ENCODE measurements at regions not wholly inside any gene's neighbourhood (a gene's known extent, or its start where the extent isn't known, plus 50 kb on each side); places are given as distances from the start of the nearest gene placed in this dataset.

DNA sequence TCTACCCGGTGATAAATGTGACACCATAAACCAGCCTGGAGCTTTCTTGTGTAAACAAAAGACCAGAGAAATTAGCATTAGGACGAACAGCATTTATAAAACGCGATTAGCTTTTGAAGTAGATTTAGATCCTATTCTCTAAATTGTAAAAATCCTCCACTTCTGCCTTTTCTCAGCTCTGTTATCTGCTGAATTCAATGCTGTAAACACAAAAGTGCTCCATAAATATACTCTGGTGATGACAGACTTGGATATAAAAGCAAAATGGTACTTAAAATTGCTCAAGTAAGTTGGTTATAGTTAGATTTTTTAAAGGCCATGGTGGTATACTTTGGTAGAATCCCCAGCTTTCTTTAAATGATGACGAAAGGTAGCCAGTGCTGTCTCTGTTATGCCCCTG, 114.6 kb upstream of the RMST start:
- Histone ChIP-seq H3K9me3 (ENCODE audit: control insufficient read depth in 2 of 2, low read length in 2 of 2) (no peaks in the 10 kb centered on the region), H3K4me3 (ENCODE audit: low read depth, low read length) (no peak overlapping the region), H3K27ac (ENCODE audit: insufficient read depth, low read length, poor library complexity, severe bottlenecking) (no peak overlapping the region), H3K4me1 (ENCODE audit: control insufficient read depth, insufficient read depth, low read length, poor library complexity, severe bottlenecking) (no peaks in the 10 kb centered on the region), H3K36me3 (ENCODE audit: control insufficient read depth, insufficient read depth, low read length) (no peaks in the 10 kb centered on the region), H3K27me3 (ENCODE audit: control insufficient read depth, insufficient read depth, low read length) (no peaks in the 10 kb centered on the region)
- no peaks in the 10 kb centered on the region for H3K27me3 Mint-ChIP-seq
- H3K4me3 Mint-ChIP-seq, result no peak overlapping the region
- H3K4me1 Mint-ChIP-seq, result no peaks in the 10 kb centered on the region
- H3K27ac Mint-ChIP-seq, result no peak overlapping the region
- DNase-seq (no peak), ATAC-seq (ENCODE audit: low read depth in 2 of 2) (no peak)
- H3K9me3 Mint-ChIP-seq, result peaks cover 0 to 2% (median 0%) of the 10 kb centered on the region in 7 donors
- no peaks in the 10 kb centered on the region for H3K36me3 Mint-ChIP-seq

DNA sequence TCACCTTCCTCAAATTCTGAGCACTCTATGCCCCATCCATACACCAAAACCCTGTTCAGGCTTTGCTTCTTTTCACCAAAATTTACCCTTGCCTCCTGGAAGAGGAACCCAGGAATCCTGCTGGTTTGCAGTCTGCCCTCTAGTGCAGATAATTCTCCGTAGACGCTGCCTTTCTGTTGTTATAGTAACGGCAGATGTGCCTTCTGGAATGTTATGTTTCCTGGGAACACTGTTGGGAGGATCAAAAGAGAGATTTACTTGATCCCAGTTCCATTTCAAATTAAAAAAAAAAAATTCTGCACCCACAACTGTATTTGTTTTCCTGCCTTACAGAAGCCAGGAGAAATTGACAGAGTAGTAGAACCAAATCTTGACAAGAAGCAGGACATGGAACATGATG, 104.2 kb upstream of the RMST start:
- H3K36me3 ChIP-seq (ENCODE audit: control insufficient read depth, insufficient read depth, low read length), result no peaks in the 10 kb centered on the region
- Mint-ChIP-seq H3K4me3 (no peak overlapping the region), H3K27me3 (no peaks in the 10 kb centered on the region), H3K27ac (no peak overlapping the region), H3K9me3 (peaks cover 0 to 7% (median 0%) of the 10 kb centered on the region in 7 donors), H3K4me1 (no peaks in the 10 kb centered on the region), H3K36me3 (no peaks in the 10 kb centered on the region)
- no peak for ATAC-seq (ENCODE audit: low read depth in 2 of 2)
- H3K9me3 ChIP-seq (ENCODE audit: control insufficient read depth in 2 of 2, low read length in 2 of 2), result no peaks in the 10 kb centered on the region
- H3K4me1 ChIP-seq (ENCODE audit: control insufficient read depth, insufficient read depth, low read length, poor library complexity, severe bottlenecking), result no peaks in the 10 kb centered on the region
- H3K27me3 ChIP-seq (ENCODE audit: control insufficient read depth, insufficient read depth, low read length), result no peaks in the 10 kb centered on the region
- H3K4me3 ChIP-seq (ENCODE audit: low read depth, low read length), result no peak overlapping the region
- DNase-seq, result no peak
- H3K27ac ChIP-seq (ENCODE audit: insufficient read depth, low read length, poor library complexity, severe bottlenecking), result no peak overlapping the region

DNA sequence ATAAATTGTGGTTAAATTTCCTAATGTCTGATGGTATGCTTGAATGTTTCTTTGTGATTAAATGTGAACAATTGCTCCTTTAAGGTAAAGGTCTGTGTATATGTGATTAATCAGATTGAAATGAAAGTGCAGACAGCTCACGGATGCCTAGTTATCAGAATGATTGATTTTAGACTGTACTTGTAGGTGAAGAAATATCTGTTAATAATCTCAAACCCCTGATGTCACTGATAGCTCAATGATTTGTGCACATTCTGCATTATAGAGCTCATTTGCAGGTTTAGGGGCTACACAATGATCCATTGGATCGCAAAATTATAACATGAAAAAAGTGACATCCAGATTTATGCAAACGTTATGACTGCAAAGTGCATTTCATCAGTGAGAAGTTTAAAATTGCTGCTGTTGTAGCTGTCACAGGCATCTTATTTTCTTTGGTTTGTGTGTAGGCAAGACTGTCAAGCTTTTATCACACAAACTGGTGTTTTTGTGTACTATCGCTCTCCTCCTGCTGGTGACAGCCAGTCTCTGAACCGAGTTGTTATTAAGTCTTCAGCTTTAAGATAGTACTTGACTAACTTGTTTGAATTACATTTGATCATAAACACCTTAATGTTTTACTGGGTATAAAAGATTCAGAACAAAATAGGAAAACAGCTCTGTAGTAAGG, 103.4 kb upstream of the RMST start:
- peaks cover 0 to 5% (median 0%) of the 10 kb centered on the region in 7 donors for H3K9me3 Mint-ChIP-seq
- ATAC-seq (ENCODE audit: low read depth in 2 of 2) (no peak), DNase-seq (no peak)
- H3K4me1 Mint-ChIP-seq, result no peaks in the 10 kb centered on the region
- no peaks in the 10 kb centered on the region for H3K36me3 ChIP-seq (ENCODE audit: control insufficient read depth, insufficient read depth, low read length)
- no peak overlapping the region for H3K27ac Mint-ChIP-seq
- H3K4me1 ChIP-seq (ENCODE audit: control insufficient read depth, insufficient read depth, low read length, poor library complexity, severe bottlenecking), result no peaks in the 10 kb centered on the region
- H3K4me3 ChIP-seq (ENCODE audit: low read depth, low read length), result no peak overlapping the region
- no peaks in the 10 kb centered on the region for H3K36me3 Mint-ChIP-seq
- H3K27me3 ChIP-seq (ENCODE audit: control insufficient read depth, insufficient read depth, low read length), result no peaks in the 10 kb centered on the region
- no peaks in the 10 kb centered on the region for H3K27me3 Mint-ChIP-seq
- no peak overlapping the region for H3K4me3 Mint-ChIP-seq
- H3K9me3 ChIP-seq (ENCODE audit: control insufficient read depth in 2 of 2, low read length in 2 of 2), result no peaks in the 10 kb centered on the region
- no peak overlapping the region for H3K27ac ChIP-seq (ENCODE audit: insufficient read depth, low read length, poor library complexity, severe bottlenecking)

DNA sequence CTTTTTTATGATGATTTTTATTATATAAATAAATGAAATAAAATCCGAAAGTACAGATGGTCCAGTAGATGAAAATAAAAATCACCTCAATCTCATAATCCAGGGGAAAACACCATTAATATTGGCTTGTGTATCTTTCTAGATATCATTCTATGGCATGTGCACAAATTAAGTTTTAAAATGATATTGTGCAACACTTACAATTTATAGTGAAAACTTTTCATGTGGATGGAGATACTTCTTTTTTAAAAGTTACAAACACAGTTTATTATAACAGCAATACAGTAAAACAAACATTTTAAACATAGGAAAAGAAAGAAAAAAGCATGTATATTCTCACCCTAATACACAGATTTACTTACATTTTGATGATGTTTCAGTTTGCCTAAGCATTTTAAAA, 98.9 kb upstream of the RMST start:
- H3K27me3 ChIP-seq (ENCODE audit: control insufficient read depth, insufficient read depth, low read length), result no peaks in the 10 kb centered on the region
- Mint-ChIP-seq H3K36me3 (no peaks in the 10 kb centered on the region), H3K4me1 (no peaks in the 10 kb centered on the region), H3K9me3 (no peaks in the 10 kb centered on the region), H3K4me3 (no peak overlapping the region), H3K27ac (no peak overlapping the region), H3K27me3 (peaks cover 8% of the 10 kb centered on the region)
- DNase-seq (no peak), ATAC-seq (ENCODE audit: low read depth in 2 of 2) (no peak)
- no peaks in the 10 kb centered on the region for H3K9me3 ChIP-seq (ENCODE audit: control insufficient read depth in 2 of 2, low read length in 2 of 2)
- H3K36me3 ChIP-seq (ENCODE audit: control insufficient read depth, insufficient read depth, low read length), result no peaks in the 10 kb centered on the region
- H3K27ac ChIP-seq (ENCODE audit: insufficient read depth, low read length, poor library complexity, severe bottlenecking), result no peak overlapping the region
- no peaks in the 10 kb centered on the region for H3K4me1 ChIP-seq (ENCODE audit: control insufficient read depth, insufficient read depth, low read length, poor library complexity, severe bottlenecking)
- H3K4me3 ChIP-seq (ENCODE audit: low read depth, low read length), result no peak overlapping the region

DNA sequence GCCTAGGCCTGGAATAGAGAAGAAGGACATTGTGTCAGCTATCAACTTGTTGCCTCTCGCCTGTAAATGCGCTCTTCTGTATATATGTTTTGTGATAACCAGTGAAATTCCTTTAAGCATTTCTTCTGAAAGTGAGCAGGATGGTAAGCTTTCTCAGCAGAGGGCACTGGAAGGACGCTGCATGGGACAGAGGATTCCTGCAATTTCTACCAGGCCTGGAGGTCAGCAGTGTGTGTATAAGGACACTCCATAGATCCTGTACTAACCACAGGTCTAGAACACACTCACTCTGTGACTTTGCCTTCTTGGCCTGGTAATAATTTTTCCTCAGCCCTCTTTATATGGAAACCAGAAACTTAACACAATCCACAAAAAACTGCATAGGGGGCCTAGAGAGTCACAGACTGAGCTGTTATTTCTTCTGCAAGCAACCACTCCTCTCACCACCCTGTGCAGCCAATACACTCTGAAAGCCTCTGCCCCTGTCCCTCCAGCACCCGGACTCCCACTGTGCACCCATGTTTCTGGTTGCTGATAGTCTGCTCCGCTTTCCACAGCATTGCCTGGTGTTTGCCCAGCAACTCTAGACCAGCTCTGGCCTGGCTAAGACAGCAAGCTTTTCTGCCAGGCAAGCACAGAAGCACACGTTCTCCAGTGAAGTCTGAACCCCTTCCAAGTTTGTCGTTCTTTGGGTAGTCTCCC, 94.0 kb upstream of the RMST start:
- H3K4me3 Mint-ChIP-seq, result no peak overlapping the region
- H3K36me3 Mint-ChIP-seq, result no peaks in the 10 kb centered on the region
- H3K27ac Mint-ChIP-seq, result no peak overlapping the region
- ATAC-seq (ENCODE audit: low read depth in 2 of 2) (no peak), DNase-seq (no peak)
- no peaks in the 10 kb centered on the region for H3K4me1 Mint-ChIP-seq
- Histone ChIP-seq H3K27ac (ENCODE audit: insufficient read depth, low read length, poor library complexity, severe bottlenecking) (no peak overlapping the region), H3K4me1 (ENCODE audit: control insufficient read depth, insufficient read depth, low read length, poor library complexity, severe bottlenecking) (no peaks in the 10 kb centered on the region), H3K36me3 (ENCODE audit: control insufficient read depth, insufficient read depth, low read length) (no peaks in the 10 kb centered on the region), H3K27me3 (ENCODE audit: control insufficient read depth, insufficient read depth, low read length) (no peaks in the 10 kb centered on the region), H3K4me3 (ENCODE audit: low read depth, low read length) (no peak overlapping the region), H3K9me3 (ENCODE audit: control insufficient read depth in 2 of 2, low read length in 2 of 2) (no peaks in the 10 kb centered on the region)
- peaks cover 0 to 2% (median 0%) of the 10 kb centered on the region in 7 donors for H3K9me3 Mint-ChIP-seq
- peaks cover 9% of the 10 kb centered on the region for H3K27me3 Mint-ChIP-seq

DNA sequence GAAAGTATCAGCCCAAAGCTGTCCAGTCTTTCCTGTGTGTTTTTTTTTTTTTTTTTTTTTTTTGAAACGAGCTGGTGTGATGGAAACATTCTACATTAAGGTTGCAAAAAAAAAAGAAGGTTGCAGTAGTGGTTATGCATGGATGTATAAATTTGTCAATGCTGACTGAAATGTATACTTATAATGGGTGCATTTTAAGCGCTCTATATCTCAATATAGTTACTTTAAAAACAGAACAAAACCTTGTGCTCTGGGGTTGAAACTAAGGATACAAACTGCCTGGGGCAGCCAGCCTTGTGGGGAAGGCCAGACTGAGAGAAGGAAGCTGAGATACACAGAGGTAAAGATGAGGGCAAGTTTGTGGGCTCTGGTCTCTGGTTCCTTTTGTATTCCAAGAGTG, 87.3 kb upstream of the RMST start:
- Histone ChIP-seq H3K4me3 (ENCODE audit: low read depth, low read length) (no peak overlapping the region), H3K36me3 (ENCODE audit: control insufficient read depth, insufficient read depth, low read length) (no peaks in the 10 kb centered on the region), H3K27me3 (ENCODE audit: control insufficient read depth, insufficient read depth, low read length) (no peaks in the 10 kb centered on the region), H3K9me3 (ENCODE audit: control insufficient read depth in 2 of 2, low read length in 2 of 2) (no peaks in the 10 kb centered on the region), H3K27ac (ENCODE audit: insufficient read depth, low read length, poor library complexity, severe bottlenecking) (no peak overlapping the region), H3K4me1 (ENCODE audit: control insufficient read depth, insufficient read depth, low read length, poor library complexity, severe bottlenecking) (no peaks in the 10 kb centered on the region)
- no peak overlapping the region for H3K4me3 Mint-ChIP-seq
- no peaks in the 10 kb centered on the region for H3K4me1 Mint-ChIP-seq
- DNase-seq (no peak), ATAC-seq (ENCODE audit: low read depth in 2 of 2) (no peak)
- H3K9me3 Mint-ChIP-seq, result peaks cover 0 to 4% (median 1%) of the 10 kb centered on the region in 7 donors
- no peaks in the 10 kb centered on the region for H3K27me3 Mint-ChIP-seq
- no peaks in the 10 kb centered on the region for H3K36me3 Mint-ChIP-seq
- H3K27ac Mint-ChIP-seq, result no peak overlapping the region

DNA sequence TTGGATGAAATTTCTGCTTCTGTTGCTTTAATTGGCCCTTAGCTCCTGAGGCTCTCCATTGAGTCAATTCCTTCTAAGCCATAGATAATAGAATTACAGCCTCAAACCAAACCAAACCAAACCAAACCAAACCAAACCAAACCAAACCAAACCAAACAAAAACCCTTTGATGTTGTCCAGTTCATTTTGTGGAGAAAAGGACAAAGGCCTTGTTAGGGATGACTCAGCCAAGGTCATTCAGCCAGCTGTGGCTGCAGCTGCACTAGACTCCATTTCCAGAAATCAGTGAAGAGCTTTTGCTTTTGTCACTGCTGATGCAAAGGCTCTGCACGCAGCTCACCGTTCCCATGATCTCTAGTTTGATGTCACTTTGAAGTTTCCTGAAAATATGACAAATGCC, 82.2 kb upstream of the RMST start:
- Histone ChIP-seq H3K27me3 (ENCODE audit: control insufficient read depth, insufficient read depth, low read length) (no peaks in the 10 kb centered on the region), H3K27ac (ENCODE audit: insufficient read depth, low read length, poor library complexity, severe bottlenecking) (no peak overlapping the region), H3K4me1 (ENCODE audit: control insufficient read depth, insufficient read depth, low read length, poor library complexity, severe bottlenecking) (no peaks in the 10 kb centered on the region), H3K4me3 (ENCODE audit: low read depth, low read length) (no peak overlapping the region), H3K36me3 (ENCODE audit: control insufficient read depth, insufficient read depth, low read length) (no peaks in the 10 kb centered on the region), H3K9me3 (ENCODE audit: control insufficient read depth in 2 of 2, low read length in 2 of 2) (no peaks in the 10 kb centered on the region)
- DNase-seq (no peak), ATAC-seq (ENCODE audit: low read depth in 2 of 2) (no peak)
- Mint-ChIP-seq H3K4me3 (no peak overlapping the region), H3K4me1 (no peaks in the 10 kb centered on the region), H3K27ac (no peak overlapping the region), H3K9me3 (peaks cover 0 to 6% (median 2%) of the 10 kb centered on the region in 7 donors), H3K27me3 (no peaks in the 10 kb centered on the region), H3K36me3 (no peaks in the 10 kb centered on the region)

DNA sequence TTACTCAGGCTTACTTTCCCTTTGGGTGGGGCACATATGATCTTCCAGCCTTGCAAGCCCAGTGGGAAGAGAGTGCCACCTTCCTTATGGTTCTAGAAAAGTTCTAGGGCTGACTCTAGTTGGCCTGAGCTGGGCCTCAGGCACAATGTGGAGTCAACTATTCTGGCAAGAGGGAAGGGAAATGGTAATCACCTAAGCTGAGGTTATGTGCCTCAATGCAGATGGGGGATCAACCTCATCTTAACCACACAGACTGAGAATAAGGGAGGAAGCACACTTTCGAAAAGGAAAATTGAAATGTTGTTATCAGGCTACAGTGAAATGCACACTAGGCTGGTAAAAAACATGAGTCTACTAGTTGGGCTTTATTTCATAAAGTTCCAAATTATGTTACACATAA, 77.5 kb upstream of the RMST start:
- no peaks in the 10 kb centered on the region for H3K4me1 Mint-ChIP-seq
- no peak for DNase-seq
- H3K36me3 ChIP-seq (ENCODE audit: control insufficient read depth, insufficient read depth, low read length), result no peaks in the 10 kb centered on the region

More for the DNA sequence above, 77.5 kb upstream of the RMST start:
- H3K27me3 Mint-ChIP-seq, result no peaks in the 10 kb centered on the region
- no peak overlapping the region for H3K4me3 ChIP-seq (ENCODE audit: low read depth, low read length)
- no peaks in the 10 kb centered on the region for H3K9me3 ChIP-seq (ENCODE audit: control insufficient read depth in 2 of 2, low read length in 2 of 2)
- H3K27ac ChIP-seq (ENCODE audit: insufficient read depth, low read length, poor library complexity, severe bottlenecking), result no peak overlapping the region
- ATAC-seq (ENCODE audit: low read depth in 2 of 2), result no peak
- H3K27ac Mint-ChIP-seq, result no peak overlapping the region
- no peak overlapping the region for H3K4me3 Mint-ChIP-seq
- no peaks in the 10 kb centered on the region for H3K4me1 ChIP-seq (ENCODE audit: control insufficient read depth, insufficient read depth, low read length, poor library complexity, severe bottlenecking)
- H3K9me3 Mint-ChIP-seq, result peaks cover 0 to 5% (median 0%) of the 10 kb centered on the region in 7 donors
- no peaks in the 10 kb centered on the region for H3K27me3 ChIP-seq (ENCODE audit: control insufficient read depth, insufficient read depth, low read length)
- no peaks in the 10 kb centered on the region for H3K36me3 Mint-ChIP-seq

Data from CD4-positive, CD25-positive, alpha-beta regulatory T cell (primary cell).